IgD-negative memory B cell (primary cell): ENCODE measurements at regions not wholly inside any gene's neighbourhood (a gene's known extent, or its start where the extent isn't known, plus 50 kb on each side); places are given as distances from the start of the nearest gene placed in this dataset.

Experiments used
- H3K27ac Mint-ChIP-seq, 3 donors: one replicate each; pipeline ENCODE4 v1.8.0; 2020 to 2022; ENCODE audit warnings: mild to moderate bottlenecking in 3 of 3, mixed read lengths in 3 of 3, moderate library complexity in 1 of 3
- H3K27me3 Mint-ChIP-seq: one replicate; pipeline ENCODE4 v1.8.0; 2021; ENCODE audit warnings: mixed read lengths
- H3K36me3 Mint-ChIP-seq: one replicate; pipeline ENCODE4 v1.8.0; 2020; ENCODE audit warnings: mild to moderate bottlenecking, mixed read lengths
- H3K4me1 Mint-ChIP-seq, 3 donors: one replicate each; pipeline ENCODE4 v1.8.0; 2020 to 2022; ENCODE audit warnings: mixed read lengths in 3 of 3, mild to moderate bottlenecking in 1 of 3
- H3K4me3 Mint-ChIP-seq, 4 donors: one replicate each; pipeline ENCODE4 v1.8.0; 2020 to 2022; ENCODE audit warnings: mild to moderate bottlenecking in 4 of 4, mixed read lengths in 4 of 4, moderate library complexity in 3 of 4
- H3K9me3 Mint-ChIP-seq, 3 donors: one replicate each; pipeline ENCODE4 v1.8.0; 2020 to 2021; ENCODE audit warnings: mixed read lengths in 3 of 3, mild to moderate bottlenecking in 1 of 3

GRCh38 chr13:39954476-39954875 lies 299.0 kb downstream of the COG6 start:
- H3K27me3 Mint-ChIP-seq: peaks cover 1% of the 10 kb centered on the region
- H3K4me3 Mint-ChIP-seq: no peak overlapping the region
- no peaks in the 10 kb centered on the region for H3K9me3 Mint-ChIP-seq
- no peak overlapping the region for H3K27ac Mint-ChIP-seq
- H3K36me3 Mint-ChIP-seq: peaks cover 2% of the 10 kb centered on the region
- peaks cover 10 to 33% (median 18%) of the 10 kb centered on the region in 3 donors for H3K4me1 Mint-ChIP-seq

GRCh38 chr13:39955560-39955959 lies 300.1 kb downstream of the COG6 start:
- Mint-ChIP-seq H3K9me3 (no peaks in the 10 kb centered on the region), H3K36me3 (peaks cover under 1% of the 10 kb centered on the region), H3K4me3 (no peak overlapping the region), H3K4me1 (peaks cover 10 to 33% (median 18%) of the 10 kb centered on the region in 3 donors), H3K27me3 (peaks cover 1% of the 10 kb centered on the region), H3K27ac (no peak overlapping the region)

- no peaks in the 10 kb centered on the region for H3K36me3 Mint-ChIP-seq
- H3K4me3 Mint-ChIP-seq: no peak overlapping the region
- H3K27me3 Mint-ChIP-seq: peaks cover 1% of the 10 kb centered on the region
- no peaks in the 10 kb centered on the region for H3K9me3 Mint-ChIP-seq
- peak overlapping the region in 1 of 3 donors; percentile 25 for H3K27ac Mint-ChIP-seq
- peaks cover 10 to 33% (median 18%) of the 10 kb centered on the region in 3 donors for H3K4me1 Mint-ChIP-seq
Observed at GRCh38 chr13:39956036-39956435, 300.6 kb downstream of the COG6 start.

- H3K4me1 Mint-ChIP-seq: peaks cover 5 to 23% (median 10%) of the 10 kb centered on the region in 3 donors
- peak overlapping the region in 1 of 3 donors; percentile 25 for H3K27ac Mint-ChIP-seq
- H3K27me3 Mint-ChIP-seq: peaks cover 1% of the 10 kb centered on the region
- H3K9me3 Mint-ChIP-seq: peaks cover 0 to 4% (median 3%) of the 10 kb centered on the region in 3 donors
- H3K36me3 Mint-ChIP-seq: no peaks in the 10 kb centered on the region
- H3K4me3 Mint-ChIP-seq: peak overlapping the region in 2 of 4 donors; percentile 4 to 35
Observed at GRCh38 chr13:39957868-39958677, 302.6 kb downstream of the COG6 start.

- Mint-ChIP-seq H3K4me1 (peaks cover 5 to 19% (median 10%) of the 10 kb centered on the region in 3 donors), H3K4me3 (no peak overlapping the region), H3K9me3 (peaks cover 0 to 4% (median 3%) of the 10 kb centered on the region in 3 donors), H3K27me3 (no peaks in the 10 kb centered on the region), H3K27ac (no peak overlapping the region), H3K36me3 (no peaks in the 10 kb centered on the region)
Observed at GRCh38 chr13:39959497-39960144, 304.2 kb downstream of the COG6 start.

GRCh38 chr13:39960191-39960590 lies 304.7 kb downstream of the COG6 start:
- peaks cover 5 to 19% (median 10%) of the 10 kb centered on the region in 3 donors for H3K4me1 Mint-ChIP-seq
- no peaks in the 10 kb centered on the region for H3K36me3 Mint-ChIP-seq
- no peak overlapping the region for H3K4me3 Mint-ChIP-seq
- H3K9me3 Mint-ChIP-seq: peaks cover 0 to 4% (median 3%) of the 10 kb centered on the region in 3 donors
- H3K27me3 Mint-ChIP-seq: no peaks in the 10 kb centered on the region
- H3K27ac Mint-ChIP-seq: no peak overlapping the region

- H3K4me1 Mint-ChIP-seq: peaks cover 5 to 16% (median 9%) of the 10 kb centered on the region in 3 donors
- H3K27ac Mint-ChIP-seq: peak overlapping the region in 1 of 3 donors; percentile 67
- no peak overlapping the region for H3K4me3 Mint-ChIP-seq
- H3K36me3 Mint-ChIP-seq: no peaks in the 10 kb centered on the region
- peaks cover 0 to 4% (median 3%) of the 10 kb centered on the region in 3 donors for H3K9me3 Mint-ChIP-seq
- no peaks in the 10 kb centered on the region for H3K27me3 Mint-ChIP-seq
Observed at GRCh38 chr13:39961036-39961435, 305.6 kb downstream of the COG6 start.

GRCh38 chr13:39963612-39964011 lies 308.1 kb downstream of the COG6 start:
- Mint-ChIP-seq H3K9me3 (peaks cover 0 to 4% (median 3%) of the 10 kb centered on the region in 3 donors), H3K4me1 (no peaks in the 10 kb centered on the region), H3K27me3 (peaks cover 1% of the 10 kb centered on the region), H3K4me3 (no peak overlapping the region), H3K36me3 (peaks cover 4% of the 10 kb centered on the region), H3K27ac (no peak overlapping the region)

- Mint-ChIP-seq H3K4me3 (no peak overlapping the region), H3K27me3 (peaks cover 3% of the 10 kb centered on the region), H3K4me1 (no peaks in the 10 kb centered on the region)
Observed at GRCh38 chr13:39965309-39965708, 309.8 kb downstream of the COG6 start.

GRCh38 chr13:39967199-39967959 lies 311.9 kb downstream of the COG6 start:
- H3K4me1 Mint-ChIP-seq: no peaks in the 10 kb centered on the region
- H3K27ac Mint-ChIP-seq: no peak overlapping the region
- H3K27me3 Mint-ChIP-seq: peaks cover 9% of the 10 kb centered on the region
- H3K4me3 Mint-ChIP-seq: no peak overlapping the region
- H3K36me3 Mint-ChIP-seq: peaks cover 6% of the 10 kb centered on the region
- peaks cover 0 to 7% (median 3%) of the 10 kb centered on the region in 3 donors for H3K9me3 Mint-ChIP-seq

More at GRCh38 chr13:39965309-39965708, 309.8 kb downstream of the COG6 start:
- peaks cover 0 to 4% (median 3%) of the 10 kb centered on the region in 3 donors for H3K9me3 Mint-ChIP-seq
- no peak overlapping the region for H3K27ac Mint-ChIP-seq
- peaks cover 6% of the 10 kb centered on the region for H3K36me3 Mint-ChIP-seq

- Mint-ChIP-seq H3K9me3 (peaks cover 0 to 3% (median 0%) of the 10 kb centered on the region in 3 donors), H3K4me1 (no peaks in the 10 kb centered on the region), H3K27ac (no peak overlapping the region), H3K27me3 (peaks cover 9% of the 10 kb centered on the region), H3K36me3 (peaks cover 6% of the 10 kb centered on the region), H3K4me3 (no peak overlapping the region)
Observed at GRCh38 chr13:39968646-39969475, 313.4 kb downstream of the COG6 start.

GRCh38 chr13:39970177-39970846 lies 314.9 kb downstream of the COG6 start:
- Mint-ChIP-seq H3K4me3 (no peak overlapping the region), H3K27ac (no peak overlapping the region), H3K36me3 (peaks cover 6% of the 10 kb centered on the region), H3K4me1 (no peaks in the 10 kb centered on the region), H3K27me3 (peaks cover 9% of the 10 kb centered on the region), H3K9me3 (peaks cover 0 to 3% (median 0%) of the 10 kb centered on the region in 3 donors)

- Mint-ChIP-seq H3K9me3 (peaks cover 0 to 3% (median 0%) of the 10 kb centered on the region in 3 donors), H3K4me3 (no peak overlapping the region), H3K36me3 (peaks cover 6% of the 10 kb centered on the region), H3K27ac (no peak overlapping the region), H3K27me3 (peaks cover 10% of the 10 kb centered on the region), H3K4me1 (no peaks in the 10 kb centered on the region)
Observed at GRCh38 chr13:39971526-39971925, 316.1 kb downstream of the COG6 start.

GRCh38 chr13:39976481-39976880 lies 321.0 kb downstream of the COG6 start:
- H3K36me3 Mint-ChIP-seq: no peaks in the 10 kb centered on the region
- H3K9me3 Mint-ChIP-seq: peaks cover 0 to 3% (median 0%) of the 10 kb centered on the region in 3 donors
- H3K27ac Mint-ChIP-seq: no peak overlapping the region
- peaks cover 12% of the 10 kb centered on the region for H3K27me3 Mint-ChIP-seq
- H3K4me1 Mint-ChIP-seq: no peaks in the 10 kb centered on the region
- H3K4me3 Mint-ChIP-seq: no peak overlapping the region
